BLaER1 (cell line): ENCODE measurements at regions not wholly inside any gene's neighbourhood (a gene's known extent, or its start where the extent isn't known, plus 50 kb on each side); places are given as distances from the start of the nearest gene placed in this dataset.

Source experiments
- H3K27ac ChIP-seq: shearing (Covaris generic); formaldehyde crosslinking; 2 replicates; pipeline ENCODE4 v1.8.1; 2022
- H3K27me3 ChIP-seq: shearing (Covaris generic); formaldehyde crosslinking; 2 replicates; pipeline ENCODE4 v1.8.1; 2022
- H3K36me3 ChIP-seq: shearing (Covaris generic); formaldehyde crosslinking; 2 replicates; pipeline ENCODE4 v1.8.1; 2022
- H3K4me1 ChIP-seq: shearing (Covaris generic); formaldehyde crosslinking; 2 replicates; pipeline ENCODE4 v1.8.1; 2022
- H3K4me2 ChIP-seq: shearing (Covaris generic); formaldehyde crosslinking; 2 replicates; pipeline ENCODE4 v1.8.1; 2022
- H3K4me3 ChIP-seq: shearing (Covaris generic); formaldehyde crosslinking; 2 replicates; pipeline ENCODE4 v1.8.1; 2022
- H3K9ac ChIP-seq: shearing (Covaris generic); formaldehyde crosslinking; 2 replicates; pipeline ENCODE4 v1.8.1; 2022
- H3K9me3 ChIP-seq: shearing (Covaris generic); formaldehyde crosslinking; 2 replicates; pipeline ENCODE4 v1.8.1; 2022
- H4K20me1 ChIP-seq: shearing (Covaris generic); formaldehyde crosslinking; 2 replicates; pipeline ENCODE4 v1.8.1; 2022
- Cebpa-rat ChIP-seq: shearing (Covaris generic); IDR thresholded peaks from 2 replicates; pipeline ENCODE4 v1.8.1; 2022

DNA sequence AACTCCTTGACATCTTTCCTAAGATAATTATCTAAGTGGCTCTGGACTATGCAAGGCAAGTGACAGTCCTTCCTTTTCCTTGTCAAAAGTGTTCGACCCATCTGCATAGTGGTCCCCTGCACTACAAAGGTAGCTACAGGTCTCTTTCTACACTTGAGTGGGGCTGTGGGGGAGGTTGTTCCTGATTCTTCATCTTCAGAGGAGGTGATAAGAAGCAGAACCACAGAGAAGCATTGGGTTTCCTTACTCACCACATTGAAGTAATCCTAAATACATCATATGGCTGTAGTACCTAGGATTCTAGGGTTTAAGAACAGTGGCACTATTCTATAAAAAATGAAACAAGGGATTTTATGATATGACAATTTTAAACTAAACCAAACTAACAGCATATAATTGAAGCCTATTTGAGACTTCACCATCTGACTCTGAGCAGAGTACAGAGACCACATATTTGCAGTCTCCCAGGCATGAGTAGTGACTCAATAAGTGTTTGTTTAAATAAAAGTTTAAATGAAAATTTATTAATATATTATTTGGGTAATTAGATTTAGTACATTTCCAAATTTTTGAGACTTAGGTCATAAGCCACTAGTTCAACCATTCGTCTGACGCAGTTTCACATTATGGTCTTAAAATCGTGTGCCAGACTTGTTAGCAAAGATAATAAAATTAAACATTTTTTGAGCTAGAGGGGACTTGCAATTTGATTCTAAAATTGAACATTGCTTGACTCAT is 54.9 kb upstream of the NEK7 start:
- H3K9ac ChIP-seq: no peak overlapping the region

DNA sequence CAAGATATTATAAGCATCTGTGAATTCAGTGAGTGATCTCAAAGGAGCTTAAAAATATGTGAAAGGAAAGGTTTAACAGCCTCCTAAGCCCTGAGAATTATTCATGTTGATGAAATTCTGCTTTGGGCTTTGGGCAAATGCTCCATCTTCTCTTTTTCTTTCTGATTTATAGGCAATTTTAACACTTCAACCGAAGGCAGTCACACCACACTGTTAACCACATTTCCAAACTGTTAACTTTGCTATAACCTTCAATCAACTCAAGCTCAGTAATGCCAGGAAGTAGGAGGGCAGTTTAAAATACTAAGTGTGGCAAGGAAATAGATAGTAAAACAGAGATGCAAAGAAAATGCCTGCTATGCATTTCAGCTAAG is 54.4 kb upstream of the NEK7 start:
- no peaks in the 10 kb centered on the region for H3K4me1 ChIP-seq
- H3K9me3 ChIP-seq: no peaks in the 10 kb centered on the region
- no peak for TF ChIP-seq Cebpa-rat
- H3K27me3 ChIP-seq: no peaks in the 10 kb centered on the region
- H3K9ac ChIP-seq: no peak overlapping the region
- H3K27ac ChIP-seq: no peak overlapping the region
- no peak overlapping the region for H3K4me3 ChIP-seq
- H4K20me1 ChIP-seq: no peaks in the 10 kb centered on the region
- no peak overlapping the region for H3K4me2 ChIP-seq
- H3K36me3 ChIP-seq: no peaks in the 10 kb centered on the region

More for the DNA sequence above, 54.9 kb upstream of the NEK7 start:
- H4K20me1 ChIP-seq: no peaks in the 10 kb centered on the region
- no peaks in the 10 kb centered on the region for H3K27me3 ChIP-seq
- no peak overlapping the region for H3K4me2 ChIP-seq
- no peak overlapping the region for H3K27ac ChIP-seq
- TF ChIP-seq Cebpa-rat: no peak
- H3K4me3 ChIP-seq: no peak overlapping the region
- H3K9me3 ChIP-seq: no peaks in the 10 kb centered on the region
- H3K36me3 ChIP-seq: no peaks in the 10 kb centered on the region
- no peaks in the 10 kb centered on the region for H3K4me1 ChIP-seq

DNA sequence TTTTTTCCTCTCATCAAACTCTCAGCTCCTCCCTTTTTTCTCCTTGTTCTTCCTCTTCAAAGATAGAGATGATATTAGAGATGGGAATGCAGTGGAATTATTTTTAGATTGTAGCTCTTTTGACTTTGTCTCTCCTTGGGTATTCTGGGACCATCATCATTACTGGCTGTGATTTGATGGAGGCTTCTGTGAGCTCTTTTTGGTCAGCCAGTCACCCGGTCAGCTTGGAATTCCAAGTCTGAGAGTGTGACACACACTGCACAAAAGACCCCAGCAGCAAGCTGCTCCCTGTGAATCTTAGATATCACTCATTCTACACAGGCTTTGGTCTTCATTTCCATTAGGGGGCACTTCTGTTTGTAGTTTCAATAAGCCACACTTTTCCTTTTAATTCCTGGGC is 51.6 kb upstream of the NEK7 start:
- no peak for TF ChIP-seq Cebpa-rat
- Histone ChIP-seq H3K36me3 (no peaks in the 10 kb centered on the region), H3K4me3 (no peak overlapping the region), H4K20me1 (no peaks in the 10 kb centered on the region), H3K9ac (no peak overlapping the region), H3K4me2 (no peak overlapping the region), H3K27ac (no peak overlapping the region), H3K27me3 (no peaks in the 10 kb centered on the region), H3K9me3 (no peaks in the 10 kb centered on the region), H3K4me1 (no peaks in the 10 kb centered on the region)

DNA sequence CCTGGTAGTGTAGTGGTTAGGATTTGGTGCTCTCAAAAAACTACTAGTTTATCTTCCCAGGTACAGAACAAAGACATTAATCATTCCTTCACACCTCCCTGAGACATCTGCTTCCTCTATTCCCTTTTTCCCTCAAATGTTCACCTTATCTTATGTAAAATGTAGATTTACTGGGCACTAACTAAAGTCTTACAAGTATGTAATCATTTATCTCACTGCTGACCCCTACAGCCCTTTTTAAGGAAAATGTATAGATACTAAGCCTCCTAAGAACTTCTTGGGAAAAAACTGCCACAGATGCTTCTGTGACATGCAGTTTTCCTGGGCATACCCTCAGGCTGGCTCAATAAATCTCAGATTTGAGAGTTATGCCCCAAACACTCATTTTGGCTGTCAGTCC is 50.8 kb upstream of the NEK7 start:
- no peak overlapping the region for H3K27ac ChIP-seq
- H4K20me1 ChIP-seq: no peaks in the 10 kb centered on the region
- H3K4me1 ChIP-seq: no peaks in the 10 kb centered on the region
- H3K9me3 ChIP-seq: no peaks in the 10 kb centered on the region
- H3K4me3 ChIP-seq: no peak overlapping the region
- no peak for TF ChIP-seq Cebpa-rat
- H3K27me3 ChIP-seq: no peaks in the 10 kb centered on the region
- H3K36me3 ChIP-seq: no peaks in the 10 kb centered on the region
- H3K9ac ChIP-seq: no peak overlapping the region
- no peak overlapping the region for H3K4me2 ChIP-seq
